Stomach (tissue), 8 donors: ENCODE measurements at regions not wholly inside any gene's neighbourhood (a gene's known extent, or its start where the extent isn't known, plus 50 kb on each side); places are given as distances from the start of the nearest gene placed in this dataset.

Experiments used
- DNase-seq, 2 donors: peaks; one replicate each; pipeline versions ENCODE4 v3.0.0 to v3.0.0-alpha.2; 2013 to 2019
- H3K27ac ChIP-seq, 5 donors: fragments of 200-600 bp in 4 of 5; sonication (generic) in 4 of 5; one replicate each; pipeline ENCODE4 v1.5.1; 2013 to 2019; ENCODE audit warnings: mild to moderate bottlenecking in 1 of 5, moderate library complexity in 1 of 5
- H3K27me3 ChIP-seq, 3 donors: fragments of 200-600 bp; sonication (generic); one replicate each; pipeline ENCODE4 v1.5.1; 2017 to 2019; ENCODE audit warnings: mixed run types in 1 of 3
- H3K36me3 ChIP-seq, 4 donors: fragments of 200-600 bp; sonication (generic); 1 replicate in 3 of 4; 2 replicates in 1 of 4; pipeline ENCODE4 v1.5.1; 2016 to 2019
- H3K4me1 ChIP-seq, 4 donors: fragments of 200-600 bp; sonication (generic); one replicate each; pipeline ENCODE4 v1.5.1; 2016 to 2019
- H3K4me3 ChIP-seq, 4 donors: fragments of 200-600 bp; sonication (generic) in 3 of 4; one replicate each; pipeline ENCODE4 v1.5.1; 2016 to 2019; ENCODE audit warnings: mild to moderate bottlenecking in 1 of 4
- H3K9me3 ChIP-seq, 4 donors: fragments of 200-600 bp; sonication (generic); one replicate each; pipeline ENCODE4 v1.5.1; 2016 to 2019
- CTCF ChIP-seq, 7 experiments: fragments of 450-650 bp in 4 of 7; fragments of 200-600 bp in 3 of 7; sonication (generic) in 3 of 7; IDR thresholded peaks; one replicate each; pipeline ENCODE4 v1.5.1; 2016 to 2019; ENCODE audit warnings: antibody characterized with exemption in 7 of 7, control low read depth in 2 of 7, mild to moderate bottlenecking in 1 of 7
- EP300 ChIP-seq: sonication (generic); formaldehyde crosslinking; IDR thresholded peaks from one replicate; pipeline ENCODE4 v1.6.1; 2017; ENCODE audit warnings: antibody characterized with exemption
- POLR2A ChIP-seq, 4 donors: fragments of 450-650 bp; IDR thresholded peaks; one replicate each; pipeline ENCODE4 v1.6.1; 2016; ENCODE audit warnings: antibody characterized with exemption in 4 of 4, control low read depth in 2 of 4, mild to moderate bottlenecking in 1 of 4, moderate library complexity in 1 of 4
- POLR2AphosphoS5 ChIP-seq, 3 donors: sonication (generic); formaldehyde crosslinking; IDR thresholded peaks; one replicate each; pipeline ENCODE4 v1.6.1; 2016; ENCODE audit warnings: antibody characterized with exemption in 3 of 3
- WGBS, 5 donors: extraction: QIAGEN DNeasy Blood & Tissue Kit in 3 of 5; methylation state at CpG; one replicate each; pipeline versions ENCODE4 v1.1.5 to v1.1.7; 2013 to 2018; 5-methylcytosine and 5-hydroxymethylcytosine counted together
- intact Hi-C: fragments of 100-400 bp; cut with DNase I; formaldehyde crosslinking; loops from one replicate; pipeline ENCODE4 v1.15.1; 2023; ENCODE audit warnings: low total_unique reads
- donor health status: healthy with polysubstance abuse.
- donor health status: Bipolar disorder and iron deficiency.
- donor health status: healthy.

- no peaks in the 10 kb centered on the region for H3K27me3 ChIP-seq
- peaks cover 0 to 10% (median 0%) of the 10 kb centered on the region in 4 donors for H3K36me3 ChIP-seq
- H3K4me1 ChIP-seq: peaks cover 0 to 12% (median 4%) of the 10 kb centered on the region in 4 donors
- TF ChIP-seq POLR2AphosphoS5 (IDR thresholded peaks at IDR 0.05) (no peak), EP300 (no peak), POLR2A (IDR thresholded peaks at IDR 0.05) (no peak)
- intact Hi-C loops: no loop called here
- H3K9me3 ChIP-seq: no peaks in the 10 kb centered on the region
- 51 to 64% (median 58%) methylated on average over 2 of the region's 2 CpGs for WGBS, 5 donors
- H3K4me3 ChIP-seq: no peak overlapping the region
- DNase-seq: no peak
- H3K27ac ChIP-seq: no peak overlapping the region
Observed at GRCh38 chr4:123259676-123260646, 136.6 kb upstream of the SPRY1 start.

DNA sequence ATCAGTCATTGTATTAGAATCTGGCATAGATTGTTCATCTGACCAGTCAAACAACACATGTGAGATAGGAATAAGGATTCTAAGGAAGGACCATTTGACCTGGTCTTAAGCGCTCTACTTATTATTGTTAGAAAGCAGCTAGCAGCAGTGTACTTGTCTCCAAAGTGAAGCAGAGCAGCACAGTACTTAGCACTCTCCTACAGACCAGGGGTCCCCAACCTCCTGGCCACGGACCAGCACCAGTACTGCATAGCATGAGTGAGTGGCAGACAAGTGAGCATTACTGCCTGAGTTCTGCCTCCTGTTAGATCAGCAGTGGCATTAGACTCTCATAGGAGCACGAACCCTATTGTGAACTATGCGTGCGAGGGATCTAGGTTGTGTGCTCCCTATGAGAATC lies 135.9 kb upstream of the SPRY1 start:
- WGBS, 5 donors: 90 to 97% (median 93%) methylated on average over 5 of the region's 5 CpGs
- TF ChIP-seq POLR2AphosphoS5 (IDR thresholded peaks at IDR 0.05) (no peak), POLR2A (IDR thresholded peaks at IDR 0.05) (no peak), CTCF (IDR thresholded peaks at IDR 0.05) (no peak), EP300 (no peak)
- Histone ChIP-seq H3K27me3 (no peaks in the 10 kb centered on the region), H3K4me3 (no peak overlapping the region), H3K9me3 (no peaks in the 10 kb centered on the region), H3K36me3 (peaks cover 0 to 10% (median 0%) of the 10 kb centered on the region in 4 donors), H3K4me1 (peaks cover 0 to 17% (median 4%) of the 10 kb centered on the region in 4 donors), H3K27ac (no peak overlapping the region)
- DNase-seq: no peak
- intact Hi-C loops: no loop called here

DNA sequence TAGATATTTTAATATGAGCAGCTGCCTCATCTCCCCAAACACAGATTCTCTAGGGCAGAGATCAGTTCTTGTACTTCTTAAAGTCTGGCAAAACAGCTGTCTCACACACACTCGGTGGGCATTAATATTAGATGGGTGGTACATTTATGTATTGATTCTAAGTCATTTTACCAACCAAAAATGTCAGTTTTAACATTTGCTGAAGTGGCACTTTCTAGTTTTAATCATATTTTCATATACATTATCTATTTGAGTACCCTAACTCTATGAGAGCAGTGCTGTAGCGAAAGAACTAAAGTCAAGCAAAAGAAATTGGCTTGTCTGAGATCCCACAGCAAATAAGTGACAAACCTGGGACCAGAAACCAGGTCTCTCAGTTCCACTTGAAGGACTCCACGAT lies 134.5 kb upstream of the SPRY1 start:
- Histone ChIP-seq H3K4me3 (no peak overlapping the region), H3K27me3 (no peaks in the 10 kb centered on the region), H3K27ac (no peak overlapping the region), H3K4me1 (peaks cover 0 to 20% (median 4%) of the 10 kb centered on the region in 4 donors), H3K9me3 (no peaks in the 10 kb centered on the region), H3K36me3 (no peaks in the 10 kb centered on the region)
- DNase-seq: no peak
- WGBS, 5 donors: 89 to 94% (median 92%) methylated on average over 3 of the region's 3 CpGs
- TF ChIP-seq POLR2A (IDR thresholded peaks at IDR 0.05) (no peak), EP300 (no peak), POLR2AphosphoS5 (IDR thresholded peaks at IDR 0.05) (no peak), CTCF (IDR thresholded peaks at IDR 0.05) (no peak)
- intact Hi-C loops: no loop called here

- no peak for TF ChIP-seq POLR2A (IDR thresholded peaks at IDR 0.05)
- TF ChIP-seq EP300: no peak
- peak in 1 of 3 donors; percentile 10 for TF ChIP-seq POLR2AphosphoS5 (IDR thresholded peaks at IDR 0.05)
- TF ChIP-seq CTCF (IDR thresholded peaks at IDR 0.05): no peak
- no peaks in the 10 kb centered on the region for H3K36me3 ChIP-seq
- intact Hi-C loops: no loop called here
- H3K4me3 ChIP-seq: no peak overlapping the region
- H3K27ac ChIP-seq: peak overlapping the region in 1 of 5 donors; percentile 45
- 43 to 76% (median 71%) methylated on average over 1 of the region's 1 CpG for WGBS, 5 donors
- no peak for DNase-seq
- no peaks in the 10 kb centered on the region for H3K9me3 ChIP-seq
- peaks cover 0 to 8% (median under 1%) of the 10 kb centered on the region in 4 donors for H3K4me1 ChIP-seq
- H3K27me3 ChIP-seq: no peaks in the 10 kb centered on the region
Observed at GRCh38 chr4:123265443-123265842, 131.2 kb upstream of the SPRY1 start.

DNA sequence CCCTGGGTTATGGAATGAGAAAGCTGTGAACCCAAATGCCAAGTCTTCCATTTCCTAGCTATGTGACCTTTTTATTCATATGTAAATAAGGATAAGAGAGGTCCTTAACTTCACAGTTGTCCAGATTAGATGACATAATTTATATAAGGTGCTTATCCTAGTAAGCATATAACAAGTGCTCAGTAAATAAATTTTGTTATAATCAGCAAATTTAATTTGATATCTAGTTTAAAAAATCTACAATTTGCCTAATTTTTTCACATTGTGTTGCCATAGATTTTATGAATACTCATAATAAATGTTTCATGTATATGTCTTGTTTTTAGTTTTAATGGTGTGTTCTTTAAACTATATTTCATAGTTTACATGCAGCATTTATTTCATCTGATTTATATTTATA lies 130.4 kb upstream of the SPRY1 start:
- TF ChIP-seq CTCF (IDR thresholded peaks at IDR 0.05) (no peak), POLR2A (IDR thresholded peaks at IDR 0.05) (no peak), EP300 (no peak), POLR2AphosphoS5 (IDR thresholded peaks at IDR 0.05) (no peak)
- Histone ChIP-seq H3K27ac (no peak overlapping the region), H3K36me3 (no peaks in the 10 kb centered on the region), H3K4me3 (no peak overlapping the region), H3K9me3 (no peaks in the 10 kb centered on the region), H3K4me1 (peaks cover 0 to 8% (median 0%) of the 10 kb centered on the region in 4 donors), H3K27me3 (no peaks in the 10 kb centered on the region)
- DNase-seq: no peak
- intact Hi-C loops: no loop called here
